Uterus (tissue), 3 donors: ENCODE measurements at regions not wholly inside any gene's neighbourhood (a gene's known extent, or its start where the extent isn't known, plus 50 kb on each side); places are given as distances from the start of the nearest gene placed in this dataset. TPM values are rescaled to one million over a fixed set of nuclear protein-coding genes. Genes with fewer than 3 reads are reported as not detected.

ENCODE experiments used
- DNase-seq, 2 donors: peaks; one replicate each; pipeline ENCODE4 v3.0.0-alpha.2; 2019 to 2020
- H3K27ac ChIP-seq, 2 donors: fragments of 200-600 bp; sonication (generic); 1 replicate in 1 of 2; 2 replicates in 1 of 2; pipeline ENCODE4 v1.5.1; 2016 to 2018
- H3K27me3 ChIP-seq, 2 donors: fragments of 200-600 bp; sonication (generic); one replicate each; pipeline ENCODE4 v1.5.1; 2018 to 2019; ENCODE audit warnings: control low read depth in 1 of 2
- H3K36me3 ChIP-seq, 2 donors: fragments of 200-600 bp; sonication (generic); one replicate each; pipeline ENCODE4 v1.5.1; 2019; ENCODE audit warnings: control low read depth in 1 of 2
- H3K4me1 ChIP-seq, 2 donors: fragments of 200-600 bp; sonication (generic); one replicate each; pipeline ENCODE4 v1.5.1; 2018 to 2019; ENCODE audit warnings: control low read depth in 1 of 2
- H3K4me3 ChIP-seq, 2 donors: fragments of 200-600 bp; sonication (generic); 1 replicate in 1 of 2; 2 replicates in 1 of 2; pipeline ENCODE4 v1.5.1; 2018 to 2019; ENCODE audit warnings: mild to moderate bottlenecking in 1 of 2
- H3K9me3 ChIP-seq, 2 donors: fragments of 200-600 bp; sonication (generic); one replicate each; pipeline ENCODE4 v1.5.1; 2019; ENCODE audit warnings: control low read depth in 1 of 2
- POLR2A ChIP-seq, 2 donors: fragments of 450-650 bp; IDR thresholded peaks; one replicate each; pipeline ENCODE4 v1.6.1; 2016; ENCODE audit warnings: antibody characterized with exemption in 2 of 2, mild to moderate bottlenecking in 1 of 2, moderate library complexity in 1 of 2
- intact Hi-C: fragments of 100-400 bp; cut with DNase I; formaldehyde crosslinking; loops from one replicate; pipeline ENCODE4 v1.15.1; 2023; ENCODE audit warnings: low total_unique reads
- small RNA-seq: library from RNA; depleted of rRNA; stranded (forward); fragments of <200 nt; gene quantifications from one replicate; pipeline ENCODE3, GENCODE V24; 2016
- TF ChIP-seq, protein P1 (sequence below), 4 experiments: fragments of 200-600 bp in 2 of 4; fragments of 450-650 bp in 2 of 4; sonication (generic) in 2 of 4; IDR thresholded peaks; one replicate each; pipeline ENCODE4 v1.5.1; 2016 to 2019; ENCODE audit warnings: antibody characterized with exemption in 4 of 4, mild to moderate bottlenecking in 2 of 4, moderate library complexity in 1 of 4
- donor health status: DM: yes; HTN: yes; CAD: no.

- TF ChIP-seq, protein P1, sequence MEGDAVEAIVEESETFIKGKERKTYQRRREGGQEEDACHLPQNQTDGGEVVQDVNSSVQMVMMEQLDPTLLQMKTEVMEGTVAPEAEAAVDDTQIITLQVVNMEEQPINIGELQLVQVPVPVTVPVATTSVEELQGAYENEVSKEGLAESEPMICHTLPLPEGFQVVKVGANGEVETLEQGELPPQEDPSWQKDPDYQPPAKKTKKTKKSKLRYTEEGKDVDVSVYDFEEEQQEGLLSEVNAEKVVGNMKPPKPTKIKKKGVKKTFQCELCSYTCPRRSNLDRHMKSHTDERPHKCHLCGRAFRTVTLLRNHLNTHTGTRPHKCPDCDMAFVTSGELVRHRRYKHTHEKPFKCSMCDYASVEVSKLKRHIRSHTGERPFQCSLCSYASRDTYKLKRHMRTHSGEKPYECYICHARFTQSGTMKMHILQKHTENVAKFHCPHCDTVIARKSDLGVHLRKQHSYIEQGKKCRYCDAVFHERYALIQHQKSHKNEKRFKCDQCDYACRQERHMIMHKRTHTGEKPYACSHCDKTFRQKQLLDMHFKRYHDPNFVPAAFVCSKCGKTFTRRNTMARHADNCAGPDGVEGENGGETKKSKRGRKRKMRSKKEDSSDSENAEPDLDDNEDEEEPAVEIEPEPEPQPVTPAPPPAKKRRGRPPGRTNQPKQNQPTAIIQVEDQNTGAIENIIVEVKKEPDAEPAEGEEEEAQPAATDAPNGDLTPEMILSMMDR (IDR thresholded peaks at IDR 0.05): no peak
- TF ChIP-seq POLR2A (IDR thresholded peaks at IDR 0.05): no peak
- Histone ChIP-seq H3K9me3 (peaks cover 0 to 3% of the 10 kb centered on the region in 2 donors), H3K4me1 (no peaks in the 10 kb centered on the region), H3K27ac (no peak overlapping the region), H3K36me3 (no peaks in the 10 kb centered on the region), H3K27me3 (no peaks in the 10 kb centered on the region), H3K4me3 (no peak overlapping the region)
- DNase-seq: no peak
- intact Hi-C loops: no loop called here
Observed at GRCh38 chrX:36930491-36930890, 77.7 kb upstream of the FAM47C start.

DNA sequence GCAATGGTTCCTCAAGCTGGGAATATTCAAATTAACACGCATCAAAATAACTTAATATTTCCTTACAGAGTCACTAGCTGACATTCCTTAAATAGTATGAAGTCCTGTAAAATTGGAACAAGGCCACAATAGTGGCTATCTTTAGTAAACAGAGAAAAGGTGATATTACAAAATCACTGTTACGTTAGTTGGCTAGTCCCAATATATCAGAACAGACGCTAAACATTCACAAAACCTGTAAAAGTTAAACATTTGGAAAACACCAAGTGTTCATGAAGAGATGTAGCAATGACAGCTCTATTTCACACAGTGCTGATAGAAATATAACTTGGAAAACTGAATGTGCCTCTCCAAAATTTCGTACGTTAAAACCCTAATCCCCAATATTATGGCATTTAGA lies 61.0 kb upstream of the FAM47C start:
- no peaks in the 10 kb centered on the region for H3K4me1 ChIP-seq
- no peaks in the 10 kb centered on the region for H3K27me3 ChIP-seq
- H3K36me3 ChIP-seq: no peaks in the 10 kb centered on the region
- intact Hi-C loops: no loop called here
- DNase-seq: no peak
- H3K27ac ChIP-seq: no peak overlapping the region
- no peak for TF ChIP-seq POLR2A (IDR thresholded peaks at IDR 0.05)
- TF ChIP-seq, protein P1 (IDR thresholded peaks at IDR 0.05): no peak
- H3K9me3 ChIP-seq: no peaks in the 10 kb centered on the region
- no peak overlapping the region for H3K4me3 ChIP-seq

DNA sequence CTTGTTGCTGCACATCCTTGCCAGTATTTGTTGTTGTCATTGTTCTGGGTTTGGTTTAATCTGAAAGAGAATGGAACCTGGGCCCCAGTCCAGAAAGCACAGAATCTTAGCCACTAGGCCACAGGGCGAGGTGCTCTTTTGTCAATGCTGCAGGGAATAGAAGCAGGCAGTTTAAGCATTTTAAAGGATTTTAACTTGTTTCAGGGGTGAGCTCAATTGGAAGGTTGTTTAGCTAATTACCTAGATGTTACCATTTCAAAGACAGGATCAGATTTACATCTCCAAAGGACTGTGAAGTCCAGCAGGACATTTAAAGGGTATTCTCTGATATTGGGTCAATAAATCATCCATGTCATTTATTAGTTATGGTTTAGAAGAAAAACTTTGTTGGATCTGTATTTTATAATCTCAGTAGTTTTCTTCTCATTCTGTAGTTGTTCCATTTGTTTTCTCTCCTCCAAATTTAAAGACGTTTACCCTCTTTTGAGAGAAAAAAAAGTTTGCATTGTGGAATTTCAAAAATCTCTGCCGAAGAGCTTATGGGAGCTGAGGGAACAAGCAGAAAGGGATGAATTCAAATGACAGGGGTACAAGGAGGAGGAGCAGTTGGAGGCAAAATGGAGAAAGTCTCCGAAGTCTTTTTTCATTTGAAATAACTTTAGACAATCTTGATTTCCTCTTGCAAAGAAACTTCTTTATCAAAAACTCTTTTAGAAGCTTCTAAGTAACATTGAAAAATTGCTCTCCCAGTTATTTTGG lies 57.5 kb upstream of the FAM47C start:
- TF ChIP-seq, protein P1 (IDR thresholded peaks at IDR 0.05): no peak
- no peak for TF ChIP-seq POLR2A (IDR thresholded peaks at IDR 0.05)

GRCh38 chrX:36957425-36958328 lies 50.5 kb upstream of the FAM47C start:
- H3K27me3 ChIP-seq: peaks cover 0 to 6% of the 10 kb centered on the region in 2 donors
- H3K27ac ChIP-seq: no peak overlapping the region
- no peak overlapping the region for H3K4me3 ChIP-seq
- no peaks in the 10 kb centered on the region for H3K9me3 ChIP-seq
- no peaks in the 10 kb centered on the region for H3K36me3 ChIP-seq
- DNase-seq: no peak
- no peak for TF ChIP-seq POLR2A (IDR thresholded peaks at IDR 0.05)
- TF ChIP-seq, protein P1 (IDR thresholded peaks at IDR 0.05): no peak
- intact Hi-C loops: no loop called here
- no peaks in the 10 kb centered on the region for H3K4me1 ChIP-seq

More for the DNA sequence above, 57.5 kb upstream of the FAM47C start:
- no peak overlapping the region for H3K27ac ChIP-seq
- no peaks in the 10 kb centered on the region for H3K4me1 ChIP-seq
- DNase-seq: no peak
- no peaks in the 10 kb centered on the region for H3K36me3 ChIP-seq
- no peaks in the 10 kb centered on the region for H3K27me3 ChIP-seq
- H3K9me3 ChIP-seq: no peaks in the 10 kb centered on the region
- intact Hi-C loops: no loop called here
- no peak overlapping the region for H3K4me3 ChIP-seq

Small RNA genes in the stretch of these regions (small RNA-seq; reads per million reads assigned to genes)
- gene BX842568.4: not detected
